GM23248 (cell line): ENCODE measurements at regions not wholly inside any gene's neighbourhood (a gene's known extent, or its start where the extent isn't known, plus 50 kb on each side); places are given as distances from the start of the nearest gene placed in this dataset.

Experiments
- EZH2 ChIP-seq: fragments of 200-600 bp; sonication (generic); IDR thresholded peaks from 2 replicates; pipeline ENCODE4 v1.6.1; 2018; ENCODE audit warnings: antibody characterized with exemption, mild to moderate bottlenecking; ENCODE audit not compliant: insufficient read depth, poor library complexity, severe bottlenecking
- EZH2phosphoT487 ChIP-seq: fragments of 200-600 bp; sonication (generic); IDR thresholded peaks from 2 replicates; pipeline ENCODE4 v1.6.1; 2018; ENCODE audit warnings: antibody characterized with exemption, moderate library complexity, mild to moderate bottlenecking, low read depth; ENCODE audit not compliant: insufficient read depth

- TF ChIP-seq EZH2 (no peak), EZH2phosphoT487 (no peak)
Observed at GRCh38 chr4:176953021-176953420, 160.3 kb upstream of the VEGFC start.
